ENCODE measurements at regions not wholly inside any gene's neighbourhood (a gene's known extent, or its start where the extent isn't known, plus 50 kb on each side); places are given as distances from the start of the nearest gene placed in this dataset.

DNA sequence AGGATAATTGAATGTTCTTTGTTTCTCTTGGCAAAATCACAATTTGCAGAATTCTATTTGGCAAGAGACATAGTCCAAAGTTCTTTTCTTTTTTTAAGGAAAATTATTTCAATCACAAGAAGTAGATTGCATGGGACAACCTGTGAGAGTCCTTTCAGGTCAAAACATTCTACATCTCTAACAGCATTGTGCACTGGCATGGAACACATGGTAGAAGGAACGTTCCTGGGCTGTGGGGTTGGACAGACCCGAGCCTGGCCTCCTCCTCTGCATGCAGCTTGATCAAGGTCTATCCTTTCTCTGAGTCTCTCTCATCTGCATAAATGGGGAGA is 88.6 kb upstream of the CPSF6 start:
- H3K4me1 Mint-ChIP-seq = peaks cover 17% of the 10 kb centered on the region
- peaks cover 2% of the 10 kb centered on the region for H3K27me3 Mint-ChIP-seq
- H3K9me3 Mint-ChIP-seq = no peaks in the 10 kb centered on the region
- DNase-seq = no peak
- H3K36me3 Mint-ChIP-seq (ENCODE audit: low read depth) = no peaks in the 10 kb centered on the region
- POLR2A ChIA-PET = interaction anchor here (0.6 kb wide), 1 partner anchor 199 kb away, joined by 3 read pairs; no protein-coding TSS in a partner anchor
- no peak overlapping the region for H3K4me3 Mint-ChIP-seq
- no peak overlapping the region for H3K27ac Mint-ChIP-seq
- CTCF ChIA-PET = no interaction called here

GRCh38 chr12:69151254-69151764 is 88.1 kb upstream of the CPSF6 start:
- no peak overlapping the region for H3K4me3 Mint-ChIP-seq
- no peaks in the 10 kb centered on the region for H3K9me3 Mint-ChIP-seq
- H3K36me3 Mint-ChIP-seq (ENCODE audit: low read depth) = no peaks in the 10 kb centered on the region
- POLR2A ChIA-PET = interaction anchor here (0.6 kb wide), 1 partner anchor 199 kb away, joined by 3 read pairs; no protein-coding TSS in a partner anchor
- CTCF ChIA-PET = no interaction called here
- H3K27me3 Mint-ChIP-seq = peaks cover 2% of the 10 kb centered on the region
- H3K27ac Mint-ChIP-seq = no peak overlapping the region
- H3K4me1 Mint-ChIP-seq = peaks cover 17% of the 10 kb centered on the region
- DNase-seq = no peak

DNA sequence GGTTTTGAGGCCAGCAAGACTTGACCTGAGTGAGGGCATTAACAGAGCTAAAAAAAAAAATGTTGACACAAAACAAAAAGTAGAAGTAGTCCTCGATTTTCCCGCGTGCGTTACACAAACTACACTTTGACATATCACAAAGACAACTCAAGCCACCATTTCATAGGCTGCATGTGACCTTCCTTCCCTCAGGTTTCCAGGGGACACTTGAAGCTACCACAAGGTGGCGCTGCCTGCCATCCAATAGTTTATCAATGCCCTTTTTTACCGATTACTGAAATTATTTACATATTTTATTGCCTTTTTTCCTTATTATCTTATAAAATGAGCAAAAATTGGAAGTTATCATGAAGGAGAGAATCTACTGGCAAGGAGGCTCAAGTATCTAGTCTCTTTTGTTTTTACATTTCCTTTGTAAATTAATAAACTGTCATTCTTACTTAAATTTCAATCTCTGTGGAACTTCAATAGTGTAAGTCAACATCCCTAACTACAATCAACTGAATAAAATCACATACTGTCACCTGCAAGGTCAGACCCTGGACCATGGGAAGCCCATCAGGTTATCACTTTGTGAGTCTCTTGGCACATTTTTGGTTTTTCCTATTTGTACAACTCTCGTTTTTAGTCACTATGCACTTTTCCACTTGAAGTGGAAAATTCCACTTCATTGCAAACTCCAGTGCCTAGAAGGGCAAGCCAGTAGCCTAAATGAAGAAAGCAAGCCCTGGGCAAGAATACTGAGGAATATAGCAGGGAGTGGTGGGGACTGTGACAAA is 84.6 kb upstream of the CPSF6 start:
- no peak overlapping the region for H3K27ac Mint-ChIP-seq
- DNase-seq = peak; percentile 82
- no peaks in the 10 kb centered on the region for H3K27me3 Mint-ChIP-seq
- H3K36me3 Mint-ChIP-seq (ENCODE audit: low read depth) = no peaks in the 10 kb centered on the region
- H3K4me3 Mint-ChIP-seq = no peak overlapping the region
- ChIA-PET CTCF (interaction anchor here (0.6 to 6.3 kb wide), 23 partner anchors 9 to 416 kb away, joined by 3 to 76 read pairs (median 4); no protein-coding TSS in a partner anchor), POLR2A (interaction anchor here (0.6 to 1.4 kb wide), 2 partner anchors 99 to 145 kb away, joined by 3 to 6 read pairs; no protein-coding TSS in a partner anchor)
- H3K9me3 Mint-ChIP-seq = no peaks in the 10 kb centered on the region
- H3K4me1 Mint-ChIP-seq = peaks cover 28% of the 10 kb centered on the region

DNA sequence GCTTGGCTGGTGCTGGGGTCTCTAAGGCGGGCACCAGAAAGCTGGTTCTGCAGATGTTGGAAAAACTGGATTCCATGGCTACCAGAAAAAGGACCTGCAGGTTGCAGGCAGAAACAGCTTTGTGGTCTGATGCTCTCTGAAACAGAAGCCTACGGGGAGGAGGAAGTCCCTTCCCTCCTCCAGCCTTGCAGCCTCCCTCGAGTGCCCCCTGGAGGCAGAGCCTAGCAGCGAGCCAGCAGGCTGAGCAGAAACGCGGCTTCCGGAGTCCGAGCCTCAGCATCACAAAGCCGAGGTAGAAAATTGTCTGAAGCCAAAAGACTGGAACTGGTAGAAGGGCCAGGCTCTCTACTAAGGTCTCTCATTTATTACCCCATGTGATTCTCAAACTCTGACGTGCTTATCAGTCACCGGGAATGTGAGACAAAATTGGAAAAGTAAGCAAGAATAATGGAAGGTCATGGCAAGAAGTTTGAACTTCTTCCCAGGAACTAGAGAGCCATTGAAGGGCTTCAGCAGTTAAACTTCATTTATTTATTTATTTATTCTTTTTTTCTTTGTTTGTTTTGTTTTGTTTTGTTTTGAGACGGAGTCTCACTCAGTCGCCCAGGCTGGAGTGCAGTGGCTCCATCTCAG is 82.2 kb upstream of the CPSF6 start:
- POLR2A ChIA-PET = interaction anchor here (0.6 to 2.5 kb wide), 6 partner anchors 14 to 228 kb away, joined by 3 to 9 read pairs (median 6); no protein-coding TSS in a partner anchor
- Mint-ChIP-seq H3K4me3 (peak overlapping the region; percentile 34), H3K4me1 (peaks cover 43% of the 10 kb centered on the region), H3K27me3 (no peaks in the 10 kb centered on the region), H3K27ac (peak overlapping the region; percentile 44), H3K36me3 (ENCODE audit: low read depth) (no peaks in the 10 kb centered on the region), H3K9me3 (no peaks in the 10 kb centered on the region)
- CTCF ChIA-PET = interaction anchor here (0.7 to 6.3 kb wide), 44 partner anchors 9 to 1381 kb away, joined by 3 to 76 read pairs (median 4); no protein-coding TSS in a partner anchor
- peak; percentile 92 for DNase-seq

- ChIA-PET CTCF (interaction anchor here (0.8 kb wide), 1 partner anchor 578 kb away, joined by 3 read pairs; no protein-coding TSS in a partner anchor), POLR2A (interaction anchor here (0.6 to 1.6 kb wide), 4 partner anchors 10 to 94 kb away, joined by 3 to 4 read pairs (median 4); no protein-coding TSS in a partner anchor)
- H3K36me3 Mint-ChIP-seq (ENCODE audit: low read depth) = no peaks in the 10 kb centered on the region
- DNase-seq = peak; percentile 59
- H3K27ac Mint-ChIP-seq = no peak overlapping the region
- H3K27me3 Mint-ChIP-seq = no peaks in the 10 kb centered on the region
- peaks cover 24% of the 10 kb centered on the region for H3K4me1 Mint-ChIP-seq
- no peaks in the 10 kb centered on the region for H3K9me3 Mint-ChIP-seq
- H3K4me3 Mint-ChIP-seq = no peak overlapping the region
Observed at GRCh38 chr12:69161829-69162228, 77.5 kb upstream of the CPSF6 start.

- Mint-ChIP-seq H3K4me3 (no peak overlapping the region), H3K36me3 (ENCODE audit: low read depth) (no peaks in the 10 kb centered on the region), H3K27me3 (no peaks in the 10 kb centered on the region), H3K27ac (no peak overlapping the region), H3K4me1 (peaks cover 15% of the 10 kb centered on the region), H3K9me3 (no peaks in the 10 kb centered on the region)
- CTCF ChIA-PET = interaction anchor here (0.5 kb wide), 1 partner anchor 9 kb away, joined by 4 read pairs; no protein-coding TSS in a partner anchor
- no peak for DNase-seq
- POLR2A ChIA-PET = no interaction called here
Observed at GRCh38 chr12:69163681-69164362, 75.5 kb upstream of the CPSF6 start.

- Mint-ChIP-seq H3K9me3 (no peaks in the 10 kb centered on the region), H3K27me3 (no peaks in the 10 kb centered on the region), H3K4me1 (no peaks in the 10 kb centered on the region), H3K27ac (no peak overlapping the region), H3K4me3 (no peak overlapping the region), H3K36me3 (ENCODE audit: low read depth) (no peaks in the 10 kb centered on the region)
- POLR2A ChIA-PET = no interaction called here
- CTCF ChIA-PET = interaction anchor here (0.7 to 1.7 kb wide), 2 partner anchors 11 to 82 kb away, joined by 3 to 8 read pairs; no protein-coding TSS in a partner anchor
- no peak for DNase-seq
Observed at GRCh38 chr12:69167648-69168165, 71.7 kb upstream of the CPSF6 start.

- no peak overlapping the region for H3K4me3 Mint-ChIP-seq
- H3K9me3 Mint-ChIP-seq = no peaks in the 10 kb centered on the region
- ChIA-PET POLR2A (no interaction called here), CTCF (no interaction called here)
- no peaks in the 10 kb centered on the region for H3K27me3 Mint-ChIP-seq
- no peak overlapping the region for H3K27ac Mint-ChIP-seq
- no peak for DNase-seq
- no peaks in the 10 kb centered on the region for H3K4me1 Mint-ChIP-seq
- H3K36me3 Mint-ChIP-seq (ENCODE audit: low read depth) = no peaks in the 10 kb centered on the region
Observed at GRCh38 chr12:69168363-69168762, 71.0 kb upstream of the CPSF6 start.

DNA sequence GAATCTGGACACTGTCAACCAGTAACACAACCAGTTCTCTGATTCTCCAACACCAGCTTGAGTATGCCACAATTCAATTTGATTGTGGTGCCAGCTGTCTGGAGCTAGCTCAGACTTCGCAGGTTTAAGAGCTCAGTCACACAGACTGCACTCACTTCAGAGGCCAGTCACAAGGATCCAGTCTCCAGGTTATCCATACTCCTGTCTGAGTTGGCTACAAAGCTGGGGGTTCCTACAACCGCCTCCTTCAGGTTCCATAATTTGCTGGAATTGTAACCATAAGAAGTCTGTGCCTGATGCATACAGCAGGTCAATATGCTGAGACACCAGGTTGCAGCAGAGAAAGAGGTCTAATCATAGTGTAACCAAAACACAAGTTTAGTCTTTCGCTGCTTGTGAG is 70.5 kb upstream of the CPSF6 start:
- no peaks in the 10 kb centered on the region for H3K9me3 Mint-ChIP-seq
- CTCF ChIA-PET = interaction anchor here (1.3 kb wide), 1 partner anchor 15 kb away, joined by 3 read pairs; no protein-coding TSS in a partner anchor
- H3K27me3 Mint-ChIP-seq = no peaks in the 10 kb centered on the region
- DNase-seq = no peak
- H3K4me1 Mint-ChIP-seq = no peaks in the 10 kb centered on the region
- no peak overlapping the region for H3K4me3 Mint-ChIP-seq
- POLR2A ChIA-PET = no interaction called here
- no peak overlapping the region for H3K27ac Mint-ChIP-seq
- H3K36me3 Mint-ChIP-seq (ENCODE audit: low read depth) = no peaks in the 10 kb centered on the region

GRCh38 chr12:69170293-69170692 is 69.1 kb upstream of the CPSF6 start:
- Mint-ChIP-seq H3K9me3 (no peaks in the 10 kb centered on the region), H3K36me3 (ENCODE audit: low read depth) (no peaks in the 10 kb centered on the region), H3K27me3 (no peaks in the 10 kb centered on the region), H3K4me3 (no peak overlapping the region), H3K4me1 (no peaks in the 10 kb centered on the region), H3K27ac (no peak overlapping the region)
- POLR2A ChIA-PET = no interaction called here
- DNase-seq = no peak
- CTCF ChIA-PET = interaction anchor here (4.5 kb wide), 1 partner anchor 14 kb away, joined by 16 read pairs; no protein-coding TSS in a partner anchor

DNA sequence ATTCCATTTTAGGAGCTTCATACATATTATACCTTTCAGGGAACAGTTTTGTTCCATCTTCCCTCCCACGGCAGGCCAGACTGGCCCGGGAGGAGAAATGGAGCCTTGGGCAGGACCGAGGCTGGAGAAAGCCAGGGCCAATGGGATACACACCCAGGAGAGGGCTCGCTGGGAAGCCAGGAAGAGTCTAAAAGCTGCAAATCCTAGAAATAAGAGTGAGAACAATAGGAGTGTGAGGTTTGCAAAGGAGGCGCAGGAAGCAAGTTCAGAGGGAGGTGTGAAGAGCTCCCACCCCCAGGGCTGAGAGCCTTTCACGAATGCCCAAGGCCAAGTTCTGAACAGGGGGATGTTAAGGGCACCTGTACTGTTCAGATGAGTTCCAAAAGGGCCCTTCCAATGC is 67.5 kb upstream of the CPSF6 start:
- ChIA-PET CTCF (interaction anchor here (0.7 to 4.5 kb wide), 3 partner anchors 11 to 17 kb away, joined by 3 to 16 read pairs (median 3); no protein-coding TSS in a partner anchor), POLR2A (interaction anchor here (1.1 to 1.2 kb wide), 2 partner anchors 10 to 15 kb away, joined by 3 read pairs; no protein-coding TSS in a partner anchor)
- Mint-ChIP-seq H3K27ac (no peak overlapping the region), H3K4me1 (no peaks in the 10 kb centered on the region), H3K4me3 (no peak overlapping the region), H3K27me3 (no peaks in the 10 kb centered on the region), H3K36me3 (ENCODE audit: low read depth) (no peaks in the 10 kb centered on the region), H3K9me3 (no peaks in the 10 kb centered on the region)
- no peak for DNase-seq

DNA sequence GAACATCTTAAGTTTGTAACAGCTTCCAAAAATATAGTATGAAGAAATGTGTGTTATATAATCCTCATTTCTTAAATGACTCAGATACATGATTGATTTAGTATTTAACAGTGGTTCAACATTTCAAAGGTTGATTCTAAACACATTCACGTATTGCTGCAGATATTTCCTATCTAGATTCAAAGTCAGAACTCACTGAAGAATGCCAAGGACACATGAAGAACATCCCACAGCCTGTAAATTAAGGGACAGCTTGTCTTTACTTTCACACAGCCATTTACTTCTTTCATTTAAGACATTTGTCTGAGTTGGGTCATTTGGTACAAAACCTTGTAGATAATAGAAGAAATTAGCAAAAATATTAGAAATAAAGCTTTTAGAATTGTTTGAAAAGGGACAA is 66.9 kb upstream of the CPSF6 start:
- H3K27me3 Mint-ChIP-seq = no peaks in the 10 kb centered on the region
- H3K36me3 Mint-ChIP-seq (ENCODE audit: low read depth) = no peaks in the 10 kb centered on the region
- no peak overlapping the region for H3K4me3 Mint-ChIP-seq
- no peak for DNase-seq
- no peak overlapping the region for H3K27ac Mint-ChIP-seq
- H3K9me3 Mint-ChIP-seq = no peaks in the 10 kb centered on the region
- ChIA-PET CTCF (interaction anchor here (1.4 to 4.5 kb wide), 2 partner anchors 16 to 18 kb away, joined by 3 to 16 read pairs; no protein-coding TSS in a partner anchor), POLR2A (interaction anchor here (1.1 kb wide), 1 partner anchor 11 kb away, joined by 3 read pairs; no protein-coding TSS in a partner anchor)
- H3K4me1 Mint-ChIP-seq = no peaks in the 10 kb centered on the region

Measured in activated CD4-positive, alpha-beta memory T cell treated with anti-CD3 and anti-CD28 coated beads, Interleukin-2, amount 10 ng/mL, durations not matched to agents 7 days and 5 days (primary cell).